Coronary artery (tissue), 2 donors: ENCODE measurements at regions not wholly inside any gene's neighbourhood (a gene's known extent, or its start where the extent isn't known, plus 50 kb on each side); places are given as distances from the start of the nearest gene placed in this dataset.

Source experiments
- DNase-seq: peaks from one replicate; pipeline ENCODE4 v3.0.0-alpha.2; 2017; ENCODE audit warnings: low spot score
- H3K27ac ChIP-seq, 2 donors: fragments of 200-600 bp; sonication (generic); one replicate each; pipeline ENCODE4 v1.5.1; 2016 to 2019
- H3K4me3 ChIP-seq: fragments of 200-600 bp; sonication (generic); 2 replicates; pipeline ENCODE4 v1.5.1; 2016; ENCODE audit warnings: mild to moderate bottlenecking, moderate library complexity
- TF ChIP-seq, protein P1 (sequence below): fragments of 200-600 bp; sonication (generic); IDR thresholded peaks from one replicate; pipeline ENCODE4 v1.5.1; 2019; ENCODE audit warnings: antibody characterized with exemption

GRCh38 chr5:159655757-159656409 lies 260.4 kb upstream of the ADRA1B start:
- TF ChIP-seq, protein P1, sequence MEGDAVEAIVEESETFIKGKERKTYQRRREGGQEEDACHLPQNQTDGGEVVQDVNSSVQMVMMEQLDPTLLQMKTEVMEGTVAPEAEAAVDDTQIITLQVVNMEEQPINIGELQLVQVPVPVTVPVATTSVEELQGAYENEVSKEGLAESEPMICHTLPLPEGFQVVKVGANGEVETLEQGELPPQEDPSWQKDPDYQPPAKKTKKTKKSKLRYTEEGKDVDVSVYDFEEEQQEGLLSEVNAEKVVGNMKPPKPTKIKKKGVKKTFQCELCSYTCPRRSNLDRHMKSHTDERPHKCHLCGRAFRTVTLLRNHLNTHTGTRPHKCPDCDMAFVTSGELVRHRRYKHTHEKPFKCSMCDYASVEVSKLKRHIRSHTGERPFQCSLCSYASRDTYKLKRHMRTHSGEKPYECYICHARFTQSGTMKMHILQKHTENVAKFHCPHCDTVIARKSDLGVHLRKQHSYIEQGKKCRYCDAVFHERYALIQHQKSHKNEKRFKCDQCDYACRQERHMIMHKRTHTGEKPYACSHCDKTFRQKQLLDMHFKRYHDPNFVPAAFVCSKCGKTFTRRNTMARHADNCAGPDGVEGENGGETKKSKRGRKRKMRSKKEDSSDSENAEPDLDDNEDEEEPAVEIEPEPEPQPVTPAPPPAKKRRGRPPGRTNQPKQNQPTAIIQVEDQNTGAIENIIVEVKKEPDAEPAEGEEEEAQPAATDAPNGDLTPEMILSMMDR = no peak
- H3K4me3 ChIP-seq = no peak overlapping the region
- H3K27ac ChIP-seq = no peak overlapping the region
- no peak for DNase-seq

DNA sequence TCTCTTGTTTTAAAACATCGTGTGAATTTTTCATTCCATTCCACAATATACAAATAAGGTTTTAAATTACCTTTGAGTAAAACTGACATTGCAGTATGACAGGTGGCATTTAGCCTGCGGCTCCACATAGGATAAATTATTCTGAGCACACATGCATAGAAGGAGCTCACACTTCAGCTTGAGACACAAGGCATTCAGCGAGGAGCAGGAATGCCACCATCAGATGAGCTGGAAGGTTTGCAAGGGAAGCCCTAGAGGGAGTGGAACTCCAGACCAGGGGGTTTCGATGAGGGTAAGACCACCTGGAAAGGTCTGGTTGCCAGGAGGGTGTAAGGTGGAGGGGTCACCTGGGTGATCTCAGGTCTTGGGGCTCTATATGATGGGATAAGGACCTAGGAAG lies 259.0 kb upstream of the ADRA1B start:
- TF ChIP-seq, protein P1 = no peak
- DNase-seq = no peak
- Histone ChIP-seq H3K4me3 (no peak overlapping the region), H3K27ac (no peak overlapping the region)

DNA sequence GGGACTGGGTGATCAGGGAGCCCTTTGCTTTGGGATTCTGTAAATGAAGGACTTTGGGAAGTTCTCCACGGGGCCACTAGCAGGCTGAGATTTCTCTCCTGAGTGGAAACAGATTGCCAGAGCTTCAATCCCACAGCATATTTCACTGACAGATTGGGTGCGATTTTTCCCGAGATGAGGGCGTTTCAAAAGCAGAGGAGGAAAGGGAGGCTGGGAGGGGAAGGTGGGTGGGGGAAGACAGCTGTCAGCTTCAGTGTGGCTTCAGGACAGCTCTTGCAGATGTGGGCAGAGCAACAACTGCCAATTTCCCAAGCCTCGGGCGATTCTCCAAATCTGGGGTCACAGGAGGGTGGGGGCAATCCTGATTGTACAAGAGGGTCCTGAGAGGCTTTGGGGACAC lies 258.5 kb upstream of the ADRA1B start:
- Histone ChIP-seq H3K4me3 (no peak overlapping the region), H3K27ac (no peak overlapping the region)
- TF ChIP-seq, protein P1 = no peak
- DNase-seq = no peak

DNA sequence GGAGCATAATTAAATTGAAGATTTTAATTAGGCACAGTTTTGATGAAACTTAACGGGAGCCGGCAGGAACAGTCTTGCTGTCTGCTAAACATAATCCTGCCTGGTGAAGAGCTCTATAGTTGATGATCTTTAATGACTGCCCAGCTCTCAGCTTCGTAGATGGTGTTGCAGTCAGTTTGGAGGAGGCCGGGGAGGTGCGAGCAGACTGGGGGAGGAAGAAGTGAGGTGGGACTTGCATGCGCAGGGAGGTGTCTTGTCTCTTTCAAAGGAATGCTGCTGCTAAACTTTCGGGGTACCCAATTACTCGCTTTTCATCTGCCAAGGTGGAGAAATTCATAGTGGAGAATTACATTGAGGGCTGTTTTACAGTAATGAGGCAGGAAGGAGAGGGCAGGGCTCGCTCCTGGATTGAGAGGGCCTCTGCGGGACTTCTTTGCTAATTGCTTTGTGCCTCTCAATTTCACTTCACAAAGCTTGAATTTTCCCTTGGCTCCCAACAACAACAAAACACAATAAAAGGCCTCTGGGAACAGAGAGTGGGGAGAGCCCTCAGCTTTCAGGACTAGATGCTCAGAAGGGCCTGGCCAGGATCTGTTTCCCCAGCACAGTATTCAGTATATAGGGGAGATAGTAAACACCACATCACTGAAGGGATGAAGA lies 257.9 kb upstream of the ADRA1B start:
- Histone ChIP-seq H3K4me3 (no peak overlapping the region), H3K27ac (no peak overlapping the region)
- no peak for DNase-seq
- TF ChIP-seq, protein P1 = no peak

GRCh38 chr5:159660401-159660800 lies 255.9 kb upstream of the ADRA1B start:
- TF ChIP-seq, protein P1 = no peak
- Histone ChIP-seq H3K4me3 (no peak overlapping the region), H3K27ac (no peak overlapping the region)
- DNase-seq = no peak

DNA sequence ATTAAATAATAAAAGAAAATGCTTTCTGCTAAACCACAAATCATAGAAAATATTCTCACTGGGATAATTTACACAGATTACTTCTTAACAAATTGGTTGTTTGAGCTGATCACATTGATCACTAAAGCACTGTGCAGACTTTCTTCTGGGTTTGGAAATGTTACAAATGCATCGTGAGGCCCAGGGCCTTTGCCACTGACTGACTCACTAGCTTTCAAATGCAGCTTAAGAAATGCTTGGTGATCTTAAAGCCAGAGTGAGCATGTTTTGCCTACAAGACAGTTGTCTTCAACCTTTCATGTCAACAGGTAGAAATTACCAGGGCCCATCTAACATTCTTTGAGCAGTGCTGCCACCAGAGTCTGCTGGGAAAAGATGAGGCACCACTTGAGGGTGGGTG lies 252.3 kb upstream of the ADRA1B start:
- H3K4me3 ChIP-seq = no peak overlapping the region
- no peak for DNase-seq
- TF ChIP-seq, protein P1 = no peak

DNA sequence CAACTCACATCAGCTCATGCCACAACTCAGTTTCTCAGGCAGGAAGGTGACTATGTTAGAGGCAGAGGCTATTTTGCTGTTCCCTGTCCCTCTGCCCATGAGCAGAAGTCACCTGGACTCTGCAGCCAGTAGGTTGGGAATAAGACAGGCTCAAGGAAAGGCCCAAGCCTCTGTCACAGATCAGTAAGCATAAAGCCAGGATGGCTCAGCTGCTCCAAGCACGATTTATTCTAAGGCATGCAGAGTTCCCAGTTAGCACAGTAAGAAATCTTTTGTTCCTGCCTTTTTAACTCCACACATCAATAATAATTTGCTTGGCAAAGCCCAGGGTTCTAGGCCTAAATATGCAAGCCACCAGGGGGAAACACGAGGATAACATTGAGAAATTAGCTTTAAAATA lies 249.0 kb upstream of the ADRA1B start:
- no peak for DNase-seq
- Histone ChIP-seq H3K4me3 (no peak overlapping the region), H3K27ac (no peak overlapping the region)
- TF ChIP-seq, protein P1 = no peak

More for the DNA sequence above, 252.3 kb upstream of the ADRA1B start:
- no peak overlapping the region for H3K27ac ChIP-seq
